Kasumi-1 (cell line): ENCODE measurements at regions not wholly inside any gene's neighbourhood (a gene's known extent, or its start where the extent isn't known, plus 50 kb on each side); places are given as distances from the start of the nearest gene placed in this dataset.

ENCODE experiments used
- DNase-seq, 2 experiments: peaks; one replicate each; lab custom pipeline; 2025; lab: John Stamatoyannopoulos, UW

DNA sequence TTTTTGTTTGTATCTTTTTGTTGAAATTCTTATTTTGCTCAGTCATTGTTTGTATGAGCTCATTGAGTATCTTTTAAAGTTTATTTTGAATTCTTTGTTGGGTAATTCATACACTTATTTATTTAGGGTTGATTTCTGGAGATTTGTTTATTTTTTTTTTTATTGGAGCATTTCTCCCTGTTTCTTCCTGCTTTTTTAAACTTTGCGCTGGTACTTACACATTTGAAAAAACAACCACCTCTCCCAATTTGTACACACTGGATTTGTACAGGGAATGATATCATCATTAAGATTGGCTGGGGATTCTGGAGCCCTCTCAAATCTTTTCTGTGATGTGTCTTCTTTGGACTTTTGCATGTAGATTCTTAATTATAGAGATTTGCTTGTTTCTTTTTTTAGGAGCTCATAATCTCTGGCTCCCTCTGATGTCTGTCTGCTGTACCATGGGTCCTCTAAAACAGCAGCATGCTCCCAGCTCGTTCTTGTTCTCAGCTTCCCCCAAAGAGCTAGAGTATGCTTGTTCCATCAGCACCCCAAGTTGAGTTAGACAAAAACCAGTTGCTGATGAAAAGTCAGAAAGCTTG is 310.7 kb downstream of the DUSP10 start:
- no peak for DNase-seq

GRCh38 chr1:221431961-221432360 is 309.9 kb downstream of the DUSP10 start:
- DNase-seq = no peak

GRCh38 chr1:221435504-221435904 is 306.4 kb downstream of the DUSP10 start:
- peak; percentile 72 to 84 for DNase-seq

GRCh38 chr1:221437171-221437570 is 304.7 kb downstream of the DUSP10 start:
- no peak for DNase-seq

GRCh38 chr1:221437926-221438325 is 304.0 kb downstream of the DUSP10 start:
- DNase-seq = no peak

GRCh38 chr1:221439008-221439746 is 302.7 kb downstream of the DUSP10 start:
- DNase-seq = no peak

- no peak for DNase-seq
Observed at GRCh38 chr1:221439747-221440501, 302.0 kb downstream of the DUSP10 start.

GRCh38 chr1:221440658-221441057 is 301.2 kb downstream of the DUSP10 start:
- peak; percentile 50 to 52 for DNase-seq

GRCh38 chr1:221442056-221442455 is 299.8 kb downstream of the DUSP10 start:
- no peak for DNase-seq

GRCh38 chr1:221444346-221444745 is 297.5 kb downstream of the DUSP10 start:
- DNase-seq = no peak

DNA sequence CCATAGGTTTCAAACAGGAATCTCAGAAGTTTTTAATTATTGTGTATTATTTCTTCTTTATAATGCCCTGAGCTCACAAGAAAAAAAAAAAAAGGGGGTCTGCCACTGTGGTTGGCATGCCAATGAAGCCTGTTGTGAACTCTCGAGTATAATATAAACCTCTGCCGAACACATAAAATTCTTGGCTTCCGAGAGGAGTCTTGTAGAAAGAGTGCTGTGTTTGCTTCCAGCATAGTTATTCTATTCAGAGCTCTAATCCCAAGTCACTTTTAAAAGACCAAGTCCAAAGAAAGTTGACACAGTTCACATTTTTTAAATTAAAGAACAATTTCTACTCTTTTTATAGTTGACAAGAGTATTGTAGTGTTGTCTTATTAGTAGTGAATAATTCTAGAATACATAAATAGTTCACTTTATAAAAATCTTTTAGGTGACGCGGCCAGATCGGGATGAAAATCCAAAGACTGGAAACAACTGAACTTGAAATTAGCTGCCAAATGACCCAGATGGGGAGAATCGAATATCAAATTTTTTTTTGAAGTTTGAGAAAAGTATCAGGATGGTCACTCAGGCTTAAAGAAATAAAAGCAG is 293.2 kb downstream of the DUSP10 start:
- no peak for DNase-seq

GRCh38 chr1:221449194-221449593 is 292.7 kb downstream of the DUSP10 start:
- no peak for DNase-seq

DNA sequence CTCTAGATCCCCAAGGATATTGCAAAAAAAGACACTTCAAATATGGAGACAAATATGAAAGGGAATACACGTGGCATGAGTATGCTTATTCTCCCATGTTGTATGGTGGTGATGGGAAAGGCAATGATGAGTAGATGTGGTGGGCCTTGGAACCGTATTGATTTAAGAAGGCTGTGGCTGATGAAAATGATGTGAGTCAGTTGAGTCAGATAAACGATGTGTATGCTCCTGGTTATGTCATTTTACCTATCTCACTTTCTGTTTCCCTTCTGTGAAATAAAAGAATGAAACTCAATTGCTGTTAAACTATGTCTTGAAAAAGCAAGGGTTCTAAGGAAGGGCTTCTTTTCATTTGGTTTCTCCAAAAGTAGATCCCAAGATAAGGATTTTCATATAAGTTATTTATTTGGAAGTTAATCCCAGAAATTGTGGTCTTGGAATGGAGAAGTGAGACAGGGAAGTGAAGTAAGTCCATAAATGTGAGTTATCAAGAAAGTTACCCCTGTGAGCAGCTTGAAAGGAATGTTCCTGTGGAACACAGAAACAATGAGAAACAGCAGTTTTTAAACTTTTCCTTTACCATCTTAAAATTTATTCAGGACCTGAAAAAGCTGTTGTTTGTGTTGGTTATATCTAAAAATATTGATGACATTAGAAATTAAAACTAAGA is 292.0 kb downstream of the DUSP10 start:
- DNase-seq = no peak

- DNase-seq = no peak
Observed at GRCh38 chr1:221451741-221452140, 290.1 kb downstream of the DUSP10 start.

DNA sequence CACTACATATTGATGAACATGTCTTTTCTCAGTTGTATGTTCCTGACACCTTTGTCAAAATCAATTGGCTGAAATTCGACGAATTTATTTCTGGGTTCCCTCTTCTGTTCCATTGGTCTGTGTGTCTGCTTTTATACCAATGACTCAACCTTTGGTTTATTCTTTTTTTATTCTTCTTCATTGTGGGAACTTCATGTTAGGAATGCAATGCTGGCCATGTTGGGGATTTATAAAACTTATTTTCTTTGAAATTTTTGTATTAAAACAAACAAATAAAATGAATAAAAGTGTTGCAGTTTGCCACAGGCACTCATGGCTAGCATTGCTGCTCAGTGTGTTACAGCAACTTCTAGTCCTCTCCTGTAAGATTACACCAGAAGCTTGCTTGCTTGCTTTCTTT is 287.8 kb downstream of the DUSP10 start:
- no peak for DNase-seq

DNA sequence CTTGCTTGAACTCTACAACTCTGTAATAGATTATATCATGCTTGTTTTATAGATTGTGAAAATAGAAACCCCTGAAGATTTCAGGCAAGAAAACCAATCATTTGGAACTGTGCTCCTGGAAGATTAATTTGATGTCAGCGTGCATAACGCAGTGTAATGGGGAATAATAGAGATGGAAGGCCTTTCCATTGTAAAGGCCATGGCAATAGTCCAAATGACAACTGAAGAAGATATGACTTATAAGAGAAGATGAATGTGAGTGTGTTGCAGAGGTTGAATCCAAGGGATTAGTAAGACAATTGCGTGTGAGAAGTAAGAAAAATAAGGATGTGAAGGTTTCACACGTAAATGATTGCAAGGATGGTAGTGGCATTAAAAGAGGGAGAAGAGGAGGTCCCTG is 285.0 kb downstream of the DUSP10 start:
- DNase-seq = no peak

DNA sequence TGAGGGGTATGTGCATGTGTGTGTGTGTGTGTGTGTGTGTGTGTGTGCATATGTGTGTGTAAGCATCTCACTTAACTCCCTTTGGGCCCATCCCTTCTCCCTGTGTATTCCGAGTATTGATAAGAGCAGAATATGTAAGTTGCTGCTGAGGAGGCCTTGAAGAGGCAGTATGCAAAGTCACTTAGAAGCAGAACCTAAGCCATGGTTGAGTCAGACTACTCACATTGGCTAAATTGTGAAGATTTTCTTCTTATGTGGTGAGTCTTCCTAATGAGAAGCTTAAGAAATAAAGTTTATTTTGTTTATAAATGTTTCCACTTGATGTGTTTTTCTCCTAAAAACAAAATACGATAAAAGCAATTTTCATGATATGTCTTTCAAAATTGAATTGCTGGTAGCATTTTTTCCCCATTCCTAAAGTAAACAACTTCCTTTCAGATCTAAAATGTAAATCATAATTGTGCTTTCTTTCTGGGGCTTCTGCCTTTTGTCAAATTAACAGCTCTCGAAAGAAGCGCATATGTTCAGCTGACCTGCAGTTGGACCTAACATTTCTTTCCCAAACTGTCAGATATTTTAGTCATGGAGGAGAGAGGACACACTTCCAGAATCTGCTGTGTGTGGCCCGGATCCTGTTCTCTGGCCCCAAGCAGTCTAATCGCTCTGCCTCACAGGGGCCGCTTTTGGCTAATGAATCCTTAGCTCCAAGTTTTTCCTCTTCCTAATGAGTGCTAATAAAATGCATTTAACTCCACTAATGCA is 284.0 kb downstream of the DUSP10 start:
- no peak for DNase-seq

DNA sequence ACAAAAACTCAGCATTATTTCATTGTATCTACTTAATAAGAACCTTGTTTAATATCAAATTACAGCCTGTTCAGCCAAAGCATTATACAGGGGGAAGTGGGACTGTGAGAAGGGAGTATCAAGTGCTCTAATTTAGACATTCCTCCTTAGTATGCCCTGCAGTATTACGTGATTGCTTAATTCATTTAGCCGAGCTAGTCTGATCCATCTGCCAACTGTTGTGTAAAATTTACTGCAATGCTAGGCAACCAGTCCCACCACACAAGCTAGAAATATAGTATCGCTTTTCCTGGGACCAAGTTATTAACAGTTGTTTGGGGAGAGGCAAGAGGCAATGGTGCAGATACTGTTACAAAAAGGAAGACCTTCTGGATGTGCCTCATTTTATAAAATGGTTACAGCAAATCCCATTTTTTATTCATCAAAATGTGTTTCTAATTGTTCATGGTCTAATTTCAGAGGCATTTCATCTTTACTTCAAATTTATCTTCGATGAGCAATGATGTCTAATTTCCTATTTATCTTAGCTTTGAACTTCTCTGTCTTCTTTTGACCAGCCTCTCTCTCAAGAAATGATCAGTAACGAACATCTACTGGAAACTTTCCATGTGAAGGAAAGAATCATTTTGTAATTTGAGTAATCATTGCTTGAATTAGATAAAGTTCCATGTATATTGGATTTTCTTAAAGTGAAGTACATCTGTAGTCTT is 283.3 kb downstream of the DUSP10 start:
- no peak for DNase-seq

GRCh38 chr1:221459558-221459957 is 282.3 kb downstream of the DUSP10 start:
- DNase-seq = no peak

DNA sequence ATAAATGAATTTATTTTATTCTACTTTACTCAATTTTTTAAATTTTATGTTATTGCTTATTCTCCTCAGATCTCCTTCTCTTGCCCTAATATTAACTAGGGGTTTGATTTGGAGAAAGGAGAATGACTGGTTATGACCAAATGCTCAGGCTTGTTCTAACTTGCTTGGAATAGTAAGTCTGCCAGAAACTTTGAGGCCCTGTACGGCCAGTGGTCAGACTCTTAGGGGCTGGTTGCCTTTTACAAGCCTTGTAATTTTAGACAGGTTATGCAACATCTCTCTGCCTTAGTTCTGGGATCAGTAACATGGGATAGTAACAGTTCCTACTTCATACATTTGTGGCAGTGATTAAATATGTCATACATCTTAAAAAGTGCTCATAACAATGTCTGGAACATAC is 279.5 kb downstream of the DUSP10 start:
- DNase-seq = no peak

DNA sequence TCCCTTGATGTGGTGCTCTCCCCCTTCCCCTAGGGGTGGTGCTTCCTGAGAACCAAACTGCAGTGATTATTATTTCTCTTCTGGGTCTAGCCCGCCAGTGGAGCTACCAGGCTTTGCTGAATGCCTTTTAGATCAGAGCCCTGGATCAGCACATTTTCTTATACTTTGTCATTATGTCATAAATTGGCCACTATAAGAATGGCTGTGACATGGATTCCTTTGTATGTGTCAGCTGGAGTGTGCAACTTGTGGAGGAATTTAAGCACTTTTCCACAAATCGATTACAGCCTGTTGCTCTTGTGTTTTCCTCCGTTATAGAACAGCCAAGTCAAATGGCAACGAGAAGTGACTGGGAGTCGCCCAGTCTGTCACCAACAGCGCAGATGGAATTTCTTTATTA is 273.3 kb downstream of the DUSP10 start:
- no peak for DNase-seq
